Body of pancreas (tissue), 4 donors: ENCODE measurements at regions not wholly inside any gene's neighbourhood (a gene's known extent, or its start where the extent isn't known, plus 50 kb on each side); places are given as distances from the start of the nearest gene placed in this dataset.

Source experiments
- ATAC-seq: fragments of 150-250 bp; one replicate; pipeline ENCODE4 v1.9.1; 2016
- DNase-seq, 4 donors: peaks; one replicate each; pipeline ENCODE4 v3.0.0-alpha.2; 2019
- H3K27ac ChIP-seq, 4 donors: fragments of 200-600 bp; sonication (generic); 1 replicate in 3 of 4; 2 replicates in 1 of 4; pipeline versions ENCODE4 v1.5.1 to v1.6.1; 2016 to 2019; ENCODE audit warnings: mild to moderate bottlenecking in 1 of 4, mixed read lengths in 1 of 4, moderate library complexity in 1 of 4
- H3K27me3 ChIP-seq, 2 donors: fragments of 200-600 bp; sonication (generic); one replicate each; pipeline ENCODE4 v1.6.0; 2016; ENCODE audit warnings: mild to moderate bottlenecking in 1 of 2
- H3K36me3 ChIP-seq, 2 donors: fragments of 200-600 bp; sonication (generic); replicated peaks in 1 of 2; 2 replicates each; pipeline ENCODE4 v1.5.1; 2016; ENCODE audit warnings: low read depth in 2 of 2; ENCODE audit not compliant: insufficient read depth in 1 of 2
- H3K4me1 ChIP-seq: fragments of 200-600 bp; sonication (generic); one replicate; pipeline ENCODE4 v1.6.0; 2016
- H3K4me3 ChIP-seq, 2 donors: fragments of 200-600 bp; sonication (generic); 1 replicate in 1 of 2; 2 replicates in 1 of 2; pipeline ENCODE4 v1.5.1; 2016 to 2019
- H3K9me3 ChIP-seq, 3 donors: fragments of 200-600 bp; sonication (generic); 1 replicate in 2 of 3; 2 replicates in 1 of 3; pipeline ENCODE4 v1.5.1; 2016
- POLR2A ChIP-seq, 3 donors: fragments of 450-650 bp; IDR thresholded peaks; one replicate each; pipeline ENCODE4 v1.6.1; 2016; ENCODE audit warnings: antibody characterized with exemption in 3 of 3, mild to moderate bottlenecking in 2 of 3
- WGBS, 2 donors: methylation state at CpG; one replicate each; pipeline ENCODE4 v1.1.5; 2017; 5-methylcytosine and 5-hydroxymethylcytosine counted together
- intact Hi-C: fragments of 100-400 bp; cut with DNase I; formaldehyde crosslinking; loops from one replicate; pipeline ENCODE4 v1.15.1; 2023
- TF ChIP-seq, protein P1 (sequence below), 7 experiments: fragments of 450-650 bp in 4 of 7; fragments of 200-600 bp in 3 of 7; sonication (generic) in 3 of 7; IDR thresholded peaks; one replicate each; pipeline ENCODE4 v1.5.1; 2016 to 2019; ENCODE audit warnings: antibody characterized with exemption in 7 of 7

DNA sequence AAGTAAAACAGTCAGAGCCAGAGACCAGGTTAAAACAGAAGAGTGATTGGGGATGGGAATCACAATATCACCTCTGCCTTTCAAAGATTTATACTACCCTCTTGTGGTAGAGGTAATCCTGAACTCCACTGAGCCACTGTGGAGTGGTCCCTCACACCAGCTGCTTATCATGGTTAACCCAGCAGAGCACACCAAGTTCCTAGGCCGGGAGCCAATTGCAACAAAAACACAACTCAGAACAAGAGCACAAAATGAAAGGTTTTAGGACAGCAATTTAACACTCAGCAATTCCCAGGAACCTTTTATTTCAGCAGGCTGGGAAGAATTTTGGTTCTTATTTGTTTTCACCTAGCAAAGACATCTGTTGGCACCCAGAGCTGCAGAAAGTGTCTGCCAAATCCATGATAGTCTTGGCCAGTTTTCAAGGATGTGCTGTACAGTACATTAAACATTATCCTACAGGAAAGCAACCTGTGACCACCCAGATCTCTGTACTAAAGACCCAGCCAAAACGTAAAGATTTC is 220.5 kb upstream of the ATXN7L3B start:
- 7 to 9% methylated on average over 2 of the region's 2 CpGs for WGBS, 2 donors
- no peak overlapping the region for H3K4me3 ChIP-seq
- intact Hi-C loops = no loop called here
- no peak for TF ChIP-seq POLR2A (IDR thresholded peaks at IDR 0.05)
- TF ChIP-seq, protein P1, sequence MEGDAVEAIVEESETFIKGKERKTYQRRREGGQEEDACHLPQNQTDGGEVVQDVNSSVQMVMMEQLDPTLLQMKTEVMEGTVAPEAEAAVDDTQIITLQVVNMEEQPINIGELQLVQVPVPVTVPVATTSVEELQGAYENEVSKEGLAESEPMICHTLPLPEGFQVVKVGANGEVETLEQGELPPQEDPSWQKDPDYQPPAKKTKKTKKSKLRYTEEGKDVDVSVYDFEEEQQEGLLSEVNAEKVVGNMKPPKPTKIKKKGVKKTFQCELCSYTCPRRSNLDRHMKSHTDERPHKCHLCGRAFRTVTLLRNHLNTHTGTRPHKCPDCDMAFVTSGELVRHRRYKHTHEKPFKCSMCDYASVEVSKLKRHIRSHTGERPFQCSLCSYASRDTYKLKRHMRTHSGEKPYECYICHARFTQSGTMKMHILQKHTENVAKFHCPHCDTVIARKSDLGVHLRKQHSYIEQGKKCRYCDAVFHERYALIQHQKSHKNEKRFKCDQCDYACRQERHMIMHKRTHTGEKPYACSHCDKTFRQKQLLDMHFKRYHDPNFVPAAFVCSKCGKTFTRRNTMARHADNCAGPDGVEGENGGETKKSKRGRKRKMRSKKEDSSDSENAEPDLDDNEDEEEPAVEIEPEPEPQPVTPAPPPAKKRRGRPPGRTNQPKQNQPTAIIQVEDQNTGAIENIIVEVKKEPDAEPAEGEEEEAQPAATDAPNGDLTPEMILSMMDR (IDR thresholded peaks at IDR 0.05) = peak; percentile 11 to 63 (median 28)
- peak; percentile 18 to 68 (median 47) for DNase-seq
- H3K27me3 ChIP-seq = no peaks in the 10 kb centered on the region
- H3K36me3 ChIP-seq = no peaks in the 10 kb centered on the region
- H3K27ac ChIP-seq = no peak overlapping the region
- peaks cover 7% of the 10 kb centered on the region for H3K4me1 ChIP-seq
- no peaks in the 10 kb centered on the region for H3K9me3 ChIP-seq
- ATAC-seq = peak; percentile 79

DNA sequence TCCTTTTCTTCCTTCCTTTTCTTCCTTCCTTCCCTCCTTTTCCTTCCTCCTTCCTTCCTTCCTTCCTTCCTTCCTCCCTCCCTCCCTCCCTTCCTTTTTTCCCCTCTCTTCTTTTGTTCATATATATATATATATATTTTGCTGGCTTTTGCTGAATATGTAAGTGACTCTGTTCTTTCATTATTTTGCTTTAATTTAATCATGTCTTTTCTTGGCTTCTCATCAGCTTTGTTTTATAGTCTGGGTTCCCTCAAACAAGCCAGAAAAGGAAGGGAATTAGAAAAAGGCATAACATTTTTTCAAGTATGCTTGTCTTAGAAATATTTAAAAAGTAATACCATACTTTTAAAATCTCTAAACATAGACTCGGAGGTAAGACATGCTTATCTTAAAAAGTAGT is 219.9 kb upstream of the ATXN7L3B start:
- H3K27ac ChIP-seq = no peak overlapping the region
- WGBS, 2 donors = 22 to 33% methylated on average over 1 of the region's 1 CpG
- no peak overlapping the region for H3K4me3 ChIP-seq
- no peaks in the 10 kb centered on the region for H3K27me3 ChIP-seq
- TF ChIP-seq POLR2A (IDR thresholded peaks at IDR 0.05) = no peak
- TF ChIP-seq, protein P1 (IDR thresholded peaks at IDR 0.05) = no peak
- DNase-seq (no peak), ATAC-seq (no peak)
- intact Hi-C loops = no loop called here
- no peaks in the 10 kb centered on the region for H3K9me3 ChIP-seq
- H3K36me3 ChIP-seq = no peaks in the 10 kb centered on the region
- H3K4me1 ChIP-seq = peaks cover 7% of the 10 kb centered on the region

DNA sequence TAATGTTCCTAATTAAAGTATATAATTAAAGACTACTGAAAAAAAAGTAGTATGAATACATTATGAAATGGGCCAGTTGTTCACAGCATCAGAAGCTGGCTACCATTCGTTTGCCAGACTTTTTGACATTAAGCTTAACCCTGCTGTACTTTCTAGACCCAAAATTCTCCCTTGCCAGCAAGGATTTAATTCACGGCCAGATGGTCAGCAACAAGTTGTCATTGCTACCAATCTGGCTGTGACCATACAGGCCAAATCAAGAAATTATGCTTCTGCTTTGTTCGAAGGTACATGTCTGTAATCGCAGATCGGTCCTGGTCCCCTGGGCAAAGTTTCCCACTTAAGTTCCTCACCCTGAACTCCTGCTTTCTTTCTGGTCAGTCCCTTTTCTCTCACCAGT is 217.7 kb upstream of the ATXN7L3B start:
- WGBS, 2 donors = 77 to 78% methylated on average over 5 of the region's 5 CpGs
- H3K4me1 ChIP-seq = peaks cover 7% of the 10 kb centered on the region
- H3K9me3 ChIP-seq = peaks cover 0 to 3% (median 0%) of the 10 kb centered on the region in 3 donors
- H3K36me3 ChIP-seq = no peaks in the 10 kb centered on the region
- H3K27me3 ChIP-seq = no peaks in the 10 kb centered on the region
- H3K27ac ChIP-seq = no peak overlapping the region
- DNase-seq = no peak
- intact Hi-C loops = no loop called here
- no peak for ATAC-seq
- TF ChIP-seq, protein P1 (IDR thresholded peaks at IDR 0.05) = no peak
- TF ChIP-seq POLR2A (IDR thresholded peaks at IDR 0.05) = no peak
- H3K4me3 ChIP-seq = no peak overlapping the region

DNA sequence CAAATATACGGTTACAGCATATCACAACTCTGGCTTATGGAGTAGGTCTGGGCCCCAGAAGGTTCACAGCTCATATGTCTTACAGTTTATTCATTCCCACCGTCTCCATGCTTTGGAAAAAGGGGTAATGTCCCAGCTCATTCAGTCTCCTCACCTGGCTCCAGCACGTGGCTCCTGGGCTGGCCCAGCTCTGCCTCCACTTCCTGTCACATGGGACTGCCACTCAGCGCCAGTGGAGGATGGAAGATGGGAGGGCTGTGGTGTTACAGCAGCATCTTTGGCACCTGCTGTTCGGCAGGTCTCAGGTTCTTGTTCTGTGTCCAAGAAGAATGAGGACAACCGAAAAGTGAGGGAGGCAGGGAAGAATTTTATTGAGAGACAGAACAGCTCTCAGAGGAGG is 216.3 kb upstream of the ATXN7L3B start:
- peaks cover 7% of the 10 kb centered on the region for H3K4me1 ChIP-seq
- TF ChIP-seq, protein P1 (IDR thresholded peaks at IDR 0.05) = no peak
- TF ChIP-seq POLR2A (IDR thresholded peaks at IDR 0.05) = no peak
- intact Hi-C loops = no loop called here
- no peak overlapping the region for H3K27ac ChIP-seq
- no peak for DNase-seq
- 70 to 84% methylated on average over 6 of the region's 6 CpGs for WGBS, 2 donors
- H3K9me3 ChIP-seq = peaks cover 0 to 3% (median 0%) of the 10 kb centered on the region in 3 donors
- ATAC-seq = no peak
- no peak overlapping the region for H3K4me3 ChIP-seq
- H3K27me3 ChIP-seq = no peaks in the 10 kb centered on the region
- no peaks in the 10 kb centered on the region for H3K36me3 ChIP-seq

DNA sequence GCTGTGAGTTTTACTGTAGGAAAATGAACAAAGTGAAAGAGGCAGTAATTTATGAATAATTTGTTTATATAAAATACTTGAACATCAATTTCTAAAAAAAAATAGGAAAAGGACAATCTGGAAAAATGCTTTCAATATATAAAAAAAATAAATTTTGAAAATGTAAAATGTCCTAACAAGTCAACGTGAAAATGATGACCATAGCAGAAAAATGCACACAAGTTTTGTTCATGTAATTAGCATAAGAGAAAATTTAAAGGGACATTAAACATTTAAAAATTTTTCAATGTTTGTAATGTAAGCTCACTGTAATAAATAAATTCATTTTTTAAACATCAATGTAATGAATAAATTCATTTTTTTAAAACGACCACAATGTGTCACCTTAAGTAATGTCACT is 214.8 kb upstream of the ATXN7L3B start:
- 56 to 66% methylated on average over 2 of the region's 2 CpGs for WGBS, 2 donors
- intact Hi-C loops = no loop called here

More for the DNA sequence above, 214.8 kb upstream of the ATXN7L3B start:
- no peaks in the 10 kb centered on the region for H3K27me3 ChIP-seq
- H3K36me3 ChIP-seq = no peaks in the 10 kb centered on the region
- H3K27ac ChIP-seq = no peak overlapping the region
- no peak for DNase-seq
- no peaks in the 10 kb centered on the region for H3K4me1 ChIP-seq
- peaks cover 0 to 3% (median 0%) of the 10 kb centered on the region in 3 donors for H3K9me3 ChIP-seq
- H3K4me3 ChIP-seq = no peak overlapping the region
- no peak for ATAC-seq
- TF ChIP-seq, protein P1 (IDR thresholded peaks at IDR 0.05) = no peak
- no peak for TF ChIP-seq POLR2A (IDR thresholded peaks at IDR 0.05)
